ENCODE measurements at regions not wholly inside any gene's neighbourhood (a gene's known extent, or its start where the extent isn't known, plus 50 kb on each side); places are given as distances from the start of the nearest gene placed in this dataset.

DNA sequence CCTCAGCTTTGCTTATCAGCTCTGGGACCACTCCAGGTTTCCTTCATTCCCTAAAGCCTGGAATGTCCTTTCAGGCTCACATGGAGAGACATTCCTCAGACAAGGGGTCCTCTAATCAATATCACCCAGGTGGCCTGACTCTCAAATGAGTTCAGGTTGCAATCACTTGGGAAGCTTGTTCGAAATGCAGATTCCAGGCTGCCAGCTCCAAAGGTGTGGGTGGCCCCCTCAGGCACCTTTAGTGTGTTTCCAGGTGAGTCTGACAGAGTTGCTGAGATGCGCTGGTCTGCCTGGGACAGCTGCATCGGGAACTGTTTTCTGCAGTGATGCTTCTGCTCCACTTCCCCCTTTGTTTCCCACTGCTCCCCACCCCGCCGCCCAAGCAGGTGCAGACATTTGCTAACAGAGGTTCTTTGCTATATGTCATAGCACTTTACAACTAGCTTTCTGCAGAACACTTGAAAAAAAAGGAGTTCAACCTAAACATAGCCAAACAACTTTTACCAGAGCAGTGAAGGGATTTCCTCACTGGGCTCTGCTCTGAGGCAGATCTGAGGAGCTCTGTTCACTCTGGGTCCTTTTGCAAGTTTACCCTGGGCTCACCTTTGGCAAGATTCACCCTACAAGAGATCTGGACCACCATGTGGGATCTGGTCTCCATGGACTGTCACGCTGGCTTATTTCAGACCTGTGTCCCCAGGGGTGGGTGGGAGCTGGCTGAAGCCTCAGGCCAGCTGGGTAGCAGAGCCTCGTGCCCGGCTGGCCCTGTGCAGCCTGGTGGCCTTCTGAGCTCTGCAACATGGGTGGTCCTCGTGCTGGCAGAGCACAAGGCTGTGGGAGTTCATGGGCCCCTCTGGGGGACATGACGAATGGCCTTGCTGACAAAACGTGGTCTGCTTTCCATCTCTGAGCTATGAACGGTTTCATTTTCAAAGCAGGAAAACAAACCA is 539.6 kb downstream of the CCDC171 start:
- no peak for DNase-seq (ENCODE audit: low read depth in 3 of 3)

DNA sequence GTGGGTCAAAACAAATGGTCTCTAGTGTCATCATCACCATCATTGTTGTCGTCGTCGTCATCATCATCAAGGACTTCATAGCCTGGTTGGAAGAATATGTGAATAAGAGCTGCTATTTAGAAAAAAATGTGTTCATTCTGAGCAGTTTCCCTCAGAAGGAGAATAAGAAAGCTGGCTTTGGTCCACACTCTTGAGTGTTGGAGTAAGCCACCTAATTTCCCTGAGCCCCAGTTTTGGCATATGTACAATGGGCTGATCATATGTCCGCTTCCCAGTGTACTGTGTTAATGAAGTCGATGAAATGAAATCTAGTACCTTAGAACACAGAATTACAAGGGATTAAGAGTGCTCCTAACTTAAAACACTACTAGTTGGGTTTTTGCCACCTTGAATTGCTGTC is 545.5 kb downstream of the CCDC171 start:
- DNase-seq (ENCODE audit: low read depth in 3 of 3): no peak

DNA sequence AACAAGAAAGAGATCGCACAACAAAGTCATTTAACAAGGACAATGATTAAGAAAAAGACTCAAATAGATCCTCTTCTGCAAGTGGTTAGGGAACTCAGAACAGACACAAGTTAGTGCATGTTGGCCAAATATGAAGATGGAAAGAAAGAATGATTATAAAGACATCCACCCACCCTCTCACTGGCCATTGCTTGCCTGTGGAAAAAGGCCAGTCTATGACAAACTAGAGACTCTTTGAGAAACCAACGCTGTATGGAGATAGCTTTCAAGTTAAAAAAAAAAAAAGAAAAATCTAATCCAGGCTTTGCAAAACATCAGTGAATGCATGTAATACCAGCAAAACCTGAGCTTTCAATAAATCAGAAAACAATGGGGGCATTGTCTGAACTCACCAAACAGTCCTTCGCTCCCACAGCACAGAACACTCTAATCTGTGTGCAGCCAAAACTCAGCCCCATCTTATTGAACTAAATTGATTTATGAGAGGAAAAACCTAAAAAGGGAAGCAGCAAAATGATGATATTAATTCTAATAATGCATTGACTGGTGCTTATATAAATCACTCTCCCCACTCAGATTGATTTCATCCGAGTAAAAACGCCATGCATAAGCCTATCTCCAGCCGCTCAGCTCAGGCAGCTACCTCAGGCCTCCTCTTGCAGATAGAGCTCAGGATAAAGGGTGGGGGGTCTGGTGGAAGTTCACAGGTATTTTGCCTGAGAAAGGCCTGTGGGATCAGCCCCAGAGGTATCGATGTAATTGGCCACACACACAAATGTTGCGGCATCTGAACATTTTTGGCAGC is 547.1 kb downstream of the CCDC171 start:
- DNase-seq (ENCODE audit: low read depth in 3 of 3): no peak

- DNase-seq (ENCODE audit: low read depth in 3 of 3): no peak
These were observed 547.8 kb downstream of the CCDC171 start for GRCh38 chr9:16100537-16101091.

- DNase-seq (ENCODE audit: low read depth in 3 of 3): no peak
These were observed 549.3 kb downstream of the CCDC171 start for GRCh38 chr9:16102154-16102553.

DNA sequence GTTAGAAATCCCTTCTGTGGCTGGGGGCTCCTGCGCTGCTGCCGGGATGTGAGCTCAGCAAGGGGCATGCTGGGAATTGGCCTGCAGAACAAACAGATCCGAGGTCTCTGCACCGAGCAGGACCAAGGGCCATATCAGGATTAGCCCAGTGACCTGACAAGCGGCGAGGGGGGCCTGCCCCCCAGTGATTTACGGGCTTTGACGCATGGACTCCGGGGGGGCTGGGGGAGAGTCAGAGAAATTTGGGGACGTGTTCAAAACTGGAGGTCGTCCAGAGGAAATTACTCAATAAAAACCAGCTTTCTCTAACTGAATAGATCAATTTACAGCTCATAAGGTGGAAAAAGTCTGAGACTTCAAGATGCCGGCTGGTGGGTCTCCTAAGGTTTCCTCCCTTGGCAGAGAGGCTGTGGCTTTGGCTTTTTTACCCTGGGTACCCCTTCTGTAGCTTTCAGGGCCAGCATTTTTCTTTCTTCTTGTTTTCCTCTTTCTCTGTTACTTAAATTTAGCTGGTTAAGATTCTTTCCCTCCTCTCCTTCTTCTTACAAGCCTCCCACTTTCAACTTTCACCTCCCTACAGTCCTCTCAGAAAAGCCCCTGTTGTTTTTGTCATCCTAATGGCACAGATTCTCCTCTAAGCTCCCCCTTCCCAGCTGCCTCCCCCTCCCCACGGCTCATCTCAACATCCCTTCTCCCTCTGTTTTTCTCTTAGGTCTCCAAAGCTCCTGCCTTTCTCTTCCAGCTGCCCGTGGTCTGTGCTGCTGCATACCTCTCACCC is 551.0 kb downstream of the CCDC171 start:
- no peak for DNase-seq (ENCODE audit: low read depth in 3 of 3)

DNA sequence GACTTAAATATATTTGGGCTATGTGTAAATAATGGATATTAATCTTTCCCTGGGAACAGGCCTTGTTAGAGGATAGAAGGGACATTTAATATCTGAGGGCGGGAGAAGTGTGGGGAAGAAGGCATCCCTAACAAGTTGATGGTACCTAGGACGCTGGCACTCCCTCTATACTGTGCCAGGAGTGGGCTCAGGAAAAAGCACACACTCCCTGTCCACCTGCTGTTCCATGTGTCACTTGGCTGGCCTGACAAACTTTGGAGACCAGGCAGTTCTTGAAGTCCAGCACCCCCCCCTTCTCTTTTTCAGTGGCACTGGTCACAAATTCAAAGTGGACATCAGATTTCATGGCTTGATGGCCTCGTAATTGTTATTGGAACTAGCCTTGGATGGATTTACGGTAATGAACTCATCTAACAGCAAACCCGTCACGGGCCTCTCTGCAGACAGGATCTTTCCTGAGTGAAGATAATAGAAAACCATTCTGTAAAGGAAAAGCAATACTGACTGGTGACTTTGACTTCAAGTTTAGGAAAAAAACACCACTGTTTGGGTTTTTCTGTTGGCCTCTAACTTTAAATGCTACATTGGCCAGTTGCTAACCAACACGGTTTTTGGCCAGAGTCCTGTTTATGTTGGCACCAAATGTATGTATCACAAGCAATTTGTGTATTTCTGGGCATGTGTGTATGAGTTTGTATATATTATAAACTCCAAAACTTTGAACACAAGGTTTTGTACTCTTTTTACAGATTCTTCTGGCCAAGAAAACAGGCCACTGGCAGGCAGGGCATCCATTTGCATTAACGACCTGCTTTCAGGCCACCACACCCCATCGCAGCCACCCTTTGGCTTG is 552.6 kb downstream of the CCDC171 start:
- no peak for DNase-seq (ENCODE audit: low read depth in 3 of 3)

GRCh38 chr9:16106021-16106571 is 553.3 kb downstream of the CCDC171 start:
- no peak for DNase-seq (ENCODE audit: low read depth in 3 of 3)

GRCh38 chr9:16112116-16112515 is 559.3 kb downstream of the CCDC171 start:
- no peak for DNase-seq (ENCODE audit: low read depth in 3 of 3)

DNA sequence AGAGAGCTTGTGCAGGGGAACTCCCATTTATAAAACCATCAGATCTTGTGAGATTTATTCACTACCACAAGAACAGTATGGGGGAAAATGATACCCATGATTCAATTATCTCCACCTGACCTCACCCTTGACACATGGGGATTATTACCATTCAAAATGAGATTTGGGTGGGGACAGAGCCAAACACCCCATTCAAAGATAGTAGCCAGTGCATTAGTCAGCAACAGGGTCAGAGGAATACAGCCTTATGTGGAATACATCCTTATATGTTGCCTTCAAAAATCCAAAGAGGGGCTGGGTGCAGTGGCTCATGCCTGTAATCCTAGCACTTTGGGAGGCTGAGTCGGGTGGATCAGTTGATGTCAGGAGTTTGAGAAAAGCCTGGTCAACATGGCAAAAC is 563.2 kb downstream of the CCDC171 start:
- no peak for DNase-seq (ENCODE audit: low read depth in 3 of 3)

GRCh38 chr9:16118043-16118442 is 565.2 kb downstream of the CCDC171 start:
- DNase-seq (ENCODE audit: low read depth in 3 of 3): no peak

GRCh38 chr9:16119261-16120230 is 566.7 kb downstream of the CCDC171 start:
- no peak for DNase-seq (ENCODE audit: low read depth in 3 of 3)

GRCh38 chr9:16120231-16120641 is 567.4 kb downstream of the CCDC171 start:
- no peak for DNase-seq (ENCODE audit: low read depth in 3 of 3)

DNA sequence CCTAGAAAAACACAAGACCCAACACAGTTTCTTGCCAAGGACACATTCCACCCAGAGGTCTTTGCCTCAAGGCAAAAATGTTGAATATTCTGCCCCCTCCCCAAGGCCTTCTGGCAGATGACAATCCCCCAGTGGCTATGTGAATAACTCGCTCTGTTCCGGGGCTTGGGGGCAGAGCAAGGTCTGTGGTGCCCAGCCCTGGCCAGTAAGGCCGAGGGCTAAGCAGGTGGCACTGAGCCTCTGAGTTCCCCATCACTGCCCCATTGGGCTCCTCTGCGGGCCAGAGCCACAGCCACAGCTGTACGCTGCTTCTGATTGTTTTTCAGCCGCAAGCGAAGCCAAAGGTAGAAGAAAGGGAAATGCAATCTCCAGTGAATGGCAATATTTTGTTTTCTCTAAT is 567.9 kb downstream of the CCDC171 start:
- no peak for DNase-seq (ENCODE audit: low read depth in 3 of 3)

DNA sequence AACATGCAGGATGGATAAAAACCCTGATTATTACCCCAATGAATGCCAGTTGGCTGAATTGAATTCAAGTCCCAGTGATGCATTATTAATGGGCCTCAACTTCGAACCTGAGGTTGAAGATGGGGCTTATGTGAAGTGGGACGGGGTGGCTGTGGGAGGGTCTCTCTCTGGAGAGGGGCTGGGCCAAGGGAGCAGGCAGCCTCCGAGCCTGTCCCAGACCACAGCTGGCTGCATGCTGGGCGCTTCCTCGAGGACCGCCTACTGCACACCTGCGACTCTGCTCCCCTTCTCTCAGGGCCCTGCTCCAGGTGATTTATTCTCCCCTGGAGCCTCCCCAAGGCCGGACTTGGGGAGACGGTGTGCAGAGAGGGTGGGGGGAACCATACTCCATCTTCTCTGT is 568.3 kb downstream of the CCDC171 start:
- DNase-seq (ENCODE audit: low read depth in 3 of 3): no peak

GRCh38 chr9:16121601-16122286 is 568.9 kb downstream of the CCDC171 start:
- DNase-seq (ENCODE audit: low read depth in 3 of 3): no peak

DNA sequence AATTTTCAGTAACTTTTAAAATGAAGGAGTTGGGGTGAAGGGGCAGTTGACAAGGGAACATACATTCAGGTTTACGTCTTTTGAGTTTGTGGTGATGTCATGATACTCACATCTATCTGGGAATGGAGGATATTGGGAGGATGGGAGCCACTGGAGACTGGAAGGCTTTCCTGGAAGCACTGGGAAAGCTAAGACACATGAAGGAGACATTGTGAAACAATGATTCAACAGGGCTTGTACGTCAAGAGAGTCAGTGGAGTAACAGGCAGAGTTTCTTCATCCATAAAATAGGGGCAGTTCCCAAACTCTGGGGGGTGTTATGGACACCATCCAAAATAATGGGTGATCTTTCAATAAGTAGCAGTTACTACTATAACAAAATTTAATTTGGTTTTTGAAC is 572.8 kb downstream of the CCDC171 start:
- no peak for DNase-seq (ENCODE audit: low read depth in 3 of 3)

- DNase-seq (ENCODE audit: low read depth in 3 of 3): no peak
These were observed 573.2 kb downstream of the CCDC171 start for GRCh38 chr9:16126042-16126441.

- DNase-seq (ENCODE audit: low read depth in 3 of 3): no peak
These were observed 575.2 kb downstream of the CCDC171 start for GRCh38 chr9:16128003-16128402.

Measured in stimulated activated CD4-positive, alpha-beta T cell treated with anti-CD3 and anti-CD28 coated beads, TNF-alpha, amount 100 ng/mL, for 48 hours (primary cell).